H1 (cell line): ENCODE measurements at regions not wholly inside any gene's neighbourhood (a gene's known extent, or its start where the extent isn't known, plus 50 kb on each side); places are given as distances from the start of the nearest gene placed in this dataset.

Experiments
- BCL11A ChIP-seq, 2 experiments: IDR thresholded peaks; one replicate each; pipeline ENCODE4 v1.6.1; 2011; ENCODE audit warnings: low read depth in 2 of 2, low read length in 2 of 2, mild to moderate bottlenecking in 2 of 2
- CHD1 ChIP-seq: IDR thresholded peaks from 2 replicates; pipeline ENCODE4 v1.6.1; 2012; ENCODE audit warnings: low read depth, low read length, improper control_type of control experiment
- EGR1 ChIP-seq: IDR thresholded peaks from 2 replicates; pipeline ENCODE4 v1.6.1; 2011; ENCODE audit warnings: low read depth, low read length, borderline replicate concordance
- KDM1A ChIP-seq: fragments of 200-600, 300-600 bp; sonication (generic); IDR thresholded peaks from 2 replicates; pipeline ENCODE4 v1.7.1; 2016; ENCODE audit warnings: mild to moderate bottlenecking, low read length, borderline replicate concordance
- NANOG ChIP-seq: IDR thresholded peaks from 2 replicates; pipeline ENCODE4 v1.6.1; 2011; ENCODE audit warnings: low read length, low read depth, mild to moderate bottlenecking, inconsistent platforms; ENCODE audit not compliant: insufficient read depth, poor library complexity, severe bottlenecking
- POLR2A ChIP-seq, 2 experiments: IDR thresholded peaks; 1 replicate in 1 of 2; 2 replicates in 1 of 2; pipeline ENCODE4 v1.6.1; 2011; ENCODE audit warnings: low read depth in 2 of 2, low read length in 2 of 2, mild to moderate bottlenecking in 2 of 2; ENCODE audit errors: control extremely low read depth in 1 of 2
- RFX5 ChIP-seq: IDR thresholded peaks from 2 replicates; pipeline ENCODE4 v1.6.1; 2011; ENCODE audit warnings: low read depth, low read length, improper control_type of control experiment, borderline replicate concordance
- SP1 ChIP-seq: IDR thresholded peaks from 2 replicates; pipeline ENCODE4 v1.6.1; 2011; ENCODE audit warnings: low read depth, low read length
- SRF ChIP-seq: IDR thresholded peaks from 2 replicates; pipeline ENCODE4 v1.6.1; 2011; ENCODE audit warnings: mild to moderate bottlenecking, low read depth, low read length, moderate library complexity
- TF ChIP-seq, protein P1 (sequence below): fragments of 300-600 bp; sonication (generic); IDR thresholded peaks from 2 replicates; pipeline ENCODE4 v1.7.1; 2012; ENCODE audit warnings: low read length, moderate library complexity, mild to moderate bottlenecking, inconsistent platforms; ENCODE audit not compliant: insufficient replicate concordance

DNA sequence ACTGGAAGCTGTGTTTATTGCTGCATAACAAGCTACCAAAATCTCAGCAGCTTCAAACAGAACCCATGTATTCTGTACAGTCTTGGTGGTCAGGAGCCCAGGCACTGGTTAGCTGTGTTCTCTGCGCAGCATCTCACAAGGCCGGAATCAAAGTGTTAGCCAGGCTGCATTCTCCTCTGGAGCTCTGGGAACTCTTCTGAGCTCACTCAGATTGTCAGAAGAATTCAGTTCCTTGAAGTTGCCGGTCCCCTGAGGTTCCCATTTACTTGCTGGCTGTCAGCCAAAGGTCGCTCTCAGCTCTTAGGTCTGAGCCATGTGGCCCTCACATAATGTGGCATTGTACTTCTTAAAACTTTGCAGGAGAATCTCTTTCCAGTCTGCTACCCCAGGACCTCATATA lies 123.6 kb upstream of the SMIM21 start (continued):
- TF ChIP-seq, protein P1, sequence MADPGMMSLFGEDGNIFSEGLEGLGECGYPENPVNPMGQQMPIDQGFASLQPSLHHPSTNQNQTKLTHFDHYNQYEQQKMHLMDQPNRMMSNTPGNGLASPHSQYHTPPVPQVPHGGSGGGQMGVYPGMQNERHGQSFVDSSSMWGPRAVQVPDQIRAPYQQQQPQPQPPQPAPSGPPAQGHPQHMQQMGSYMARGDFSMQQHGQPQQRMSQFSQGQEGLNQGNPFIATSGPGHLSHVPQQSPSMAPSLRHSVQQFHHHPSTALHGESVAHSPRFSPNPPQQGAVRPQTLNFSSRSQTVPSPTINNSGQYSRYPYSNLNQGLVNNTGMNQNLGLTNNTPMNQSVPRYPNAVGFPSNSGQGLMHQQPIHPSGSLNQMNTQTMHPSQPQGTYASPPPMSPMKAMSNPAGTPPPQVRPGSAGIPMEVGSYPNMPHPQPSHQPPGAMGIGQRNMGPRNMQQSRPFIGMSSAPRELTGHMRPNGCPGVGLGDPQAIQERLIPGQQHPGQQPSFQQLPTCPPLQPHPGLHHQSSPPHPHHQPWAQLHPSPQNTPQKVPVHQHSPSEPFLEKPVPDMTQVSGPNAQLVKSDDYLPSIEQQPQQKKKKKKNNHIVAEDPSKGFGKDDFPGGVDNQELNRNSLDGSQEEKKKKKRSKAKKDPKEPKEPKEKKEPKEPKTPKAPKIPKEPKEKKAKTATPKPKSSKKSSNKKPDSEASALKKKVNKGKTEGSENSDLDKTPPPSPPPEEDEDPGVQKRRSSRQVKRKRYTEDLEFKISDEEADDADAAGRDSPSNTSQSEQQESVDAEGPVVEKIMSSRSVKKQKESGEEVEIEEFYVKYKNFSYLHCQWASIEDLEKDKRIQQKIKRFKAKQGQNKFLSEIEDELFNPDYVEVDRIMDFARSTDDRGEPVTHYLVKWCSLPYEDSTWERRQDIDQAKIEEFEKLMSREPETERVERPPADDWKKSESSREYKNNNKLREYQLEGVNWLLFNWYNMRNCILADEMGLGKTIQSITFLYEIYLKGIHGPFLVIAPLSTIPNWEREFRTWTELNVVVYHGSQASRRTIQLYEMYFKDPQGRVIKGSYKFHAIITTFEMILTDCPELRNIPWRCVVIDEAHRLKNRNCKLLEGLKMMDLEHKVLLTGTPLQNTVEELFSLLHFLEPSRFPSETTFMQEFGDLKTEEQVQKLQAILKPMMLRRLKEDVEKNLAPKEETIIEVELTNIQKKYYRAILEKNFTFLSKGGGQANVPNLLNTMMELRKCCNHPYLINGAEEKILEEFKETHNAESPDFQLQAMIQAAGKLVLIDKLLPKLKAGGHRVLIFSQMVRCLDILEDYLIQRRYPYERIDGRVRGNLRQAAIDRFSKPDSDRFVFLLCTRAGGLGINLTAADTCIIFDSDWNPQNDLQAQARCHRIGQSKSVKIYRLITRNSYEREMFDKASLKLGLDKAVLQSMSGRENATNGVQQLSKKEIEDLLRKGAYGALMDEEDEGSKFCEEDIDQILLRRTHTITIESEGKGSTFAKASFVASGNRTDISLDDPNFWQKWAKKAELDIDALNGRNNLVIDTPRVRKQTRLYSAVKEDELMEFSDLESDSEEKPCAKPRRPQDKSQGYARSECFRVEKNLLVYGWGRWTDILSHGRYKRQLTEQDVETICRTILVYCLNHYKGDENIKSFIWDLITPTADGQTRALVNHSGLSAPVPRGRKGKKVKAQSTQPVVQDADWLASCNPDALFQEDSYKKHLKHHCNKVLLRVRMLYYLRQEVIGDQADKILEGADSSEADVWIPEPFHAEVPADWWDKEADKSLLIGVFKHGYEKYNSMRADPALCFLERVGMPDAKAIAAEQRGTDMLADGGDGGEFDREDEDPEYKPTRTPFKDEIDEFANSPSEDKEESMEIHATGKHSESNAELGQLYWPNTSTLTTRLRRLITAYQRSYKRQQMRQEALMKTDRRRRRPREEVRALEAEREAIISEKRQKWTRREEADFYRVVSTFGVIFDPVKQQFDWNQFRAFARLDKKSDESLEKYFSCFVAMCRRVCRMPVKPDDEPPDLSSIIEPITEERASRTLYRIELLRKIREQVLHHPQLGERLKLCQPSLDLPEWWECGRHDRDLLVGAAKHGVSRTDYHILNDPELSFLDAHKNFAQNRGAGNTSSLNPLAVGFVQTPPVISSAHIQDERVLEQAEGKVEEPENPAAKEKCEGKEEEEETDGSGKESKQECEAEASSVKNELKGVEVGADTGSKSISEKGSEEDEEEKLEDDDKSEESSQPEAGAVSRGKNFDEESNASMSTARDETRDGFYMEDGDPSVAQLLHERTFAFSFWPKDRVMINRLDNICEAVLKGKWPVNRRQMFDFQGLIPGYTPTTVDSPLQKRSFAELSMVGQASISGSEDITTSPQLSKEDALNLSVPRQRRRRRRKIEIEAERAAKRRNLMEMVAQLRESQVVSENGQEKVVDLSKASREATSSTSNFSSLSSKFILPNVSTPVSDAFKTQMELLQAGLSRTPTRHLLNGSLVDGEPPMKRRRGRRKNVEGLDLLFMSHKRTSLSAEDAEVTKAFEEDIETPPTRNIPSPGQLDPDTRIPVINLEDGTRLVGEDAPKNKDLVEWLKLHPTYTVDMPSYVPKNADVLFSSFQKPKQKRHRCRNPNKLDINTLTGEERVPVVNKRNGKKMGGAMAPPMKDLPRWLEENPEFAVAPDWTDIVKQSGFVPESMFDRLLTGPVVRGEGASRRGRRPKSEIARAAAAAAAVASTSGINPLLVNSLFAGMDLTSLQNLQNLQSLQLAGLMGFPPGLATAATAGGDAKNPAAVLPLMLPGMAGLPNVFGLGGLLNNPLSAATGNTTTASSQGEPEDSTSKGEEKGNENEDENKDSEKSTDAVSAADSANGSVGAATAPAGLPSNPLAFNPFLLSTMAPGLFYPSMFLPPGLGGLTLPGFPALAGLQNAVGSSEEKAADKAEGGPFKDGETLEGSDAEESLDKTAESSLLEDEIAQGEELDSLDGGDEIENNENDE, result no peak
- TF ChIP-seq BCL11A (IDR thresholded peaks at IDR 0.05; ENCODE audit: low read depth in 2 of 2, low read length in 2 of 2) (no peak), RFX5 (no peak), SRF (no peak), POLR2A (IDR thresholded peaks at IDR 0.05; ENCODE audit: control extremely low read depth in 1 of 2, low read depth in 2 of 2, low read length in 2 of 2) (no peak), KDM1A (no peak), CHD1 (no peak), SP1 (no peak), EGR1 (no peak), NANOG (no peak)
